ENCODE measurements at regions not wholly inside any gene's neighbourhood (a gene's known extent, or its start where the extent isn't known, plus 50 kb on each side); places are given as distances from the start of the nearest gene placed in this dataset.

GRCh38 chr10:105674448-105674847 lies 1033.4 kb downstream of the SORCS3 start:
- DNase-seq (ENCODE audit: low spot score) (no peak), FAIRE-seq (no peak)

DNA sequence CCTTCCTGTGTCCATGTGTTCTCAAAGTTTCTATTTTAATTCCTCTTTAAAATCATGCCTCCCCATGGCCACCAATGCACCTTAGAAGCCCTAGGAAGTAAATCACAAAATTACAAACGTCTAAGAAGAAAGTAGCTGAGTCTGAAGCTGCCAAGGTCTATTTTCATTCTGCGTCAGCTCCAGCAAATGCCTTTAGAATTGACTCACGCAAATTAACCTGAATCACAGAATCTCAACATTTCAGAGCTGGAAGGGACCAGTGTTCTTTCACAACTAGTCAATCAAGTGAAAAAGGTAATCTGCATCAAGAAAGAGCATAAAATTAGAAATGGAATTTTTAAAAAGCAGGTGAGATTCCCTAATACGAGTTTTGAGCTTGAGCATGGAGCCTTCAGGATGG lies 1017.6 kb downstream of the SORCS3 start:
- FAIRE-seq: no peak
- DNase-seq (ENCODE audit: low spot score): no peak

DNA sequence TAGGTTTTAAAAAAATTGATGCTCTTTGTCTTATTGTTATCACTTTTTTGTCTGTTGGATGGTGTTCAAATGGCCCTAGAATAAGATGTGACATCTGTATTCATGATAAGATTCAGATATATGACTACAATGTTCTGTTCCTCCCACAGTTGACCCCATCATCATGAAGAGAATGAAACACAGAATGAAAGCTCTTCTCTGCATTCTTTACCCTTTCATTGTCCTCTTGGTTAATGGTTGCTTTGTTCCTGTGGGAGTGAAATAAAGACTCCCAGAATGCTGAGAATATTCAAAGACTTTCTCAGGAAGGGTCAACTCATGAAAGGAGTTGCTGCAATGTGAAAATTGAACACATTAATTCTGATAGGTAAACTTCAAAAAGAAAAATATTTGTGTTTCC lies 1015.8 kb downstream of the SORCS3 start:
- DNase-seq (ENCODE audit: low spot score) (no peak), FAIRE-seq (no peak)

GRCh38 chr10:105650306-105650705 lies 1009.2 kb downstream of the SORCS3 start:
- no peak for DNase-seq (ENCODE audit: low spot score)
- no peak for FAIRE-seq

GRCh38 chr10:105647354-105647753 lies 1006.3 kb downstream of the SORCS3 start:
- no peak for FAIRE-seq
- DNase-seq (ENCODE audit: low spot score): no peak

DNA sequence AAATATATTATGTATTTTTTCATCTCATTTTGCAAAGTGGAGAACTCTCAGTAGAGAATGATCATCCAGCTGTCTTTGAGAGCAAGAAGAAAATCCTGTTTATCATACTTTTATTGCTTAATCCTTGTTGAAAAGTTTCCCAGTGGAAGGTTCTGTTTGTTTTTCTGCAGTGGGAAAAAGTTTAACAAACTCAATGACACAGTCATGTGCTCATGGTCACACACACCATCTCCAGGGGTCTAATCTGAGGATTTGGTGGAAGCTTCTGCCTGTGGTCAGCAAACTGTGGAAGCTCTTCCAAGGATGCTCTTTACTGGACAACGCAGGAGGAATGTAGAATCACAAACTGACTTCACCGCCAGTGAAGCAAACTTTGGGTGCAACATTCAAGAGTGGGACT lies 1003.9 kb downstream of the SORCS3 start:
- FAIRE-seq (no peak), DNase-seq (ENCODE audit: low spot score) (no peak)

DNA sequence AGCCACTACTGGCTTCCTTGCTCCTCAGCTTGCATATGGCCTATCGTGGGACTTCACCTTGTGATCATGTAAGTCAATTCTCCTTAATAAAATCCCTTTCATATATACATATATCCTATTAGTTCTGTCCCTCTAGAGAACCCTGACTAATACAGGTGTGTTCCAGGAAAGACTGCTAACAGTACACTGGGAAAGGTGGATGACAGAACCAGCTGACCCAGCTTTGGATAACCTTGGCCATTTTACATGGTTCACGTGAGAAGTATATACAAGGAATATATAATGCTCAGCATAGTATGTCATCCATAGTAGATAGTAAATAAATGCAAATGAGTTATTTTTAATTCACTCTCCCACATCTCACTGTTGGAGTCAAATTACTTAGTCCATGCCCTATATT lies 1003.5 kb downstream of the SORCS3 start:
- FAIRE-seq (no peak), DNase-seq (ENCODE audit: low spot score) (no peak)

DNA sequence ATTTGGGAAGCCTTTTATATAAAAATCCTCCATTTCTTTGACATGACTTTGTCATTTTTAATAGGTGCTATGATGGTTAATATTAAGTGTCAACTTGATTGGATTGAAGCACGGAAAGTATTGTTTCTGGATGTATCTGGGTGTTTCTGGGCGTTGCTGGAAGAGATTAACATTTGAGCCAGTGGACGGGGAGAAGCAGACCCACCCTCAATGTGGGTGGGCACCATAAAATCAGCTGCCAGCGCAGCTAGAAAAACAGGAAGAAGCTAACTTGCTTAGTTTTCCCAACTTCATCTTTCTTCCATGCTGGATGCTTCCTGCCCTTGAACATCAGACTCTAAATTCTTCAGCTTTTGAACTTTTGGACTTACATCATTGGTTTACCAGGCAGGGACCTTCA lies 1003.0 kb downstream of the SORCS3 start:
- DNase-seq (ENCODE audit: low spot score): no peak
- FAIRE-seq: no peak

DNA sequence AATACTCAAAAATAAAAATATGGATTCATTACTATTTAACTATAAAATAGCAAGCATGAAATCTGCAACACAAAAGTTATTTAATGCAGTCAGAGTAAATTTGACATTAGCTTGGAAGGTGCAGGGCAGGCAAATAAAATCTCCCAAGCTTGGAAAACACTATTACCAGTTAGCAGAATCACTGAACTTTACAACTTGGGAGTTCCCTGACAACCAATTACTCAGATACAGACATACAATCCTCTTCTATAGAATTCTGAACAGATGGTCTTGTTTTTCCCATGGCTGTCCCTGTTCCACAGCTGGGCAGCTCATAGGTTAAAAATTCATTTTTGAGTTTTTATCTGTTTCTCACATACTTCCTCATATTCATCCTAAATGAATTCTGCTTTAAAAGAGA lies 1002.6 kb downstream of the SORCS3 start:
- no peak for FAIRE-seq

DNA sequence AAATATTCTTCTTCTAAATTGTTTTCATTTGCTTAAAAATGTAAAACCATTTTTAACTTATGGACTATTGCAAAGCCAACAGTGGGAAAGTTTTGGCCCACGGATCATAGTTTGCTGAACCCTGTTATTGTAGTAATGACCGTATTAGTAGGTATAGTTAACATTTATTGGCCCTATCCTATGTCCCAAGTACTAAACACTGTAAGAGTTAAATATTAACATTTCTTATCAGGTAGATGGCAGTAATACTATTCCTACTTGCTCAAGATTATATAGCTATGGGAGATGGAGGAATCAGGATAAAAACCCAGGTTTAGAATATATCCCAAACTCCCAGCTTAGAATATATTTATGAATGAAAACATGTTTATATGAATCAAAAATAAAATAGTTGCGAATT lies 993.2 kb downstream of the SORCS3 start:
- FAIRE-seq: no peak
- no peak for DNase-seq (ENCODE audit: low spot score)

More for the DNA sequence above, 1002.6 kb downstream of the SORCS3 start:
- no peak for DNase-seq (ENCODE audit: low spot score)

- no peak for DNase-seq (ENCODE audit: low spot score)
Measured at GRCh38 chr10:105615715-105616365, 974.8 kb downstream of the SORCS3 start.

GRCh38 chr10:105611244-105611798 lies 970.2 kb downstream of the SORCS3 start:
- no peak for DNase-seq (ENCODE audit: low spot score)
- FAIRE-seq: no peak

More at GRCh38 chr10:105615715-105616365, 974.8 kb downstream of the SORCS3 start:
- FAIRE-seq: no peak

DNA sequence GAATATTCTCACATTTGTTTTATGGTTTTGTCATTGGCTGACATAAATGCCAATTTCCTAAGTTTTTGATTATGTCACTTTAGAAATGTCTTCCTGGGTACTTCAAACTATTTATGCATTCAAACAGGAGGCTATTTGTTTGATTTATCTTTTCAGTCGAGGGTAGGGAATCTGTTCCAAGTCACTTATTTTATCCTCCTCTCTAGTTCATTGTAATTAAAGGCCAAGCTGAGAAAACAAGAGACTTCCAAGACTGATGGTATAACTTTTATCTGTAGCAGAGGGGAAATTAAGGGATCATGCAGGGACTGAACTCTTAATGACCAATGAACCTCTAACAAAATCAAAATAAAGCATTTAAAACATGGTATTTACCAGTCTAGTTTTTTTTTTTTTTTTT lies 968.4 kb downstream of the SORCS3 start:
- FAIRE-seq (no peak), DNase-seq (ENCODE audit: low spot score) (no peak)

DNA sequence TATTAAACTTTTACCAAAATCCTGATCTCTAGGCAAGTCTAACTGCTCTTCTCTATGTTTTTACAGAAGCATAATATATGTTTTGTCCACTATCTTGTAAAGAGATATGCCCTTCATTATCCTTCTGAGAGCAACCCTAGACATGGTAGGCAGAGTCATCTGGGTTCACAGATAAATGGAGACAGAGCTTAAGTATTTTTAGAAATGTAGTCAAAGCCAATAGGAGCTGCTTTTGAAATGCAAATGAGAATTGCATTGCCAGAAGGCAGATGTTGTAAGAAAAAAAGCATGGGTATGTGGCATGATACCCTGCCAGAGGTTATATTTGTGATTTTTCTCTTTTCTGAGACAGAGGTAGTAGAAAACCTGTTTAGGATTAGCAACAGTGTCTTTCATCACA lies 964.8 kb downstream of the SORCS3 start:
- DNase-seq (ENCODE audit: low spot score): no peak

DNA sequence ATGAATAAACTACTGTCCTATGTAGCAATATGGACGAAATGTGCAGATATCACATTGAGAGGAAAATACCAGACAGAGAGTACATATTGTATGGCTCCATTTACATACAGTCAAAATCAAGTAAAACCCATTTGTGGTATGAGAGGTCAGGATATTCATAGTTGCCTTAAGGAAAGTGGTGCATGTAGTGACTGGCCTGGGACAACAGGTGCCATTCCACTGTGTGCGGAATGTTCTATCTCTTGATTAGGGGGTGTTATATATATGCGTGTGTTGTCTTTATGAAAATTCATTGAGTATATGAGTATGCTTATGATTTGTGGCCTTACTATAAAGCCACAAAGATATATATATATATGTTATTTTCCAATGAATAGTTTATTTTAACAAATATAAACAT lies 964.0 kb downstream of the SORCS3 start:
- DNase-seq (ENCODE audit: low spot score) (no peak), FAIRE-seq (no peak)

More for the DNA sequence above, 964.8 kb downstream of the SORCS3 start:
- no peak for FAIRE-seq

GRCh38 chr10:105598207-105598606 lies 957.1 kb downstream of the SORCS3 start:
- FAIRE-seq (no peak), DNase-seq (ENCODE audit: low spot score) (no peak)

GRCh38 chr10:105597312-105597711 lies 956.2 kb downstream of the SORCS3 start:
- no peak for DNase-seq (ENCODE audit: low spot score)
- no peak for FAIRE-seq

- FAIRE-seq: no peak
- no peak for DNase-seq (ENCODE audit: low spot score)
Measured at GRCh38 chr10:105596749-105597148, 955.7 kb downstream of the SORCS3 start.

GRCh38 chr10:105594296-105594695 lies 953.2 kb downstream of the SORCS3 start:
- FAIRE-seq (no peak), DNase-seq (ENCODE audit: low spot score) (no peak)

DNA sequence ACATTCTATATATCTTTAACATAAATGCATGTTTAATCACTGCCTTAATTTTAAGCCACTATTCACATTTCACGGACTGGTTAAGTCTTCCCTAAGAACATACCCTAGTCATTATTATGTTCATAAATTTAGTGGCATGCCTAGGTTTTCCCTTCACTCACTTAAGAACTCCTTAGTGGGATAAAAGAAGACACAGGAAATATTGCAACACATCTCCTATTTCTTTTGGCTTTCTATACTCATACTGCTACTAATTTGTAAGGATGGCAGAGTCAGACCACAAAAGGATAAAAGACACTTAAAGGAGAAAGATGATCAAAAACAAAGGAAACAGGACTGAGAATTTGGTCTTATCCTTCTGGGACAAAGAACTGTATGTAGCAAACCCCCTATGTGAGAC lies 951.4 kb downstream of the SORCS3 start:
- FAIRE-seq (no peak), DNase-seq (ENCODE audit: low spot score) (no peak)

DNA sequence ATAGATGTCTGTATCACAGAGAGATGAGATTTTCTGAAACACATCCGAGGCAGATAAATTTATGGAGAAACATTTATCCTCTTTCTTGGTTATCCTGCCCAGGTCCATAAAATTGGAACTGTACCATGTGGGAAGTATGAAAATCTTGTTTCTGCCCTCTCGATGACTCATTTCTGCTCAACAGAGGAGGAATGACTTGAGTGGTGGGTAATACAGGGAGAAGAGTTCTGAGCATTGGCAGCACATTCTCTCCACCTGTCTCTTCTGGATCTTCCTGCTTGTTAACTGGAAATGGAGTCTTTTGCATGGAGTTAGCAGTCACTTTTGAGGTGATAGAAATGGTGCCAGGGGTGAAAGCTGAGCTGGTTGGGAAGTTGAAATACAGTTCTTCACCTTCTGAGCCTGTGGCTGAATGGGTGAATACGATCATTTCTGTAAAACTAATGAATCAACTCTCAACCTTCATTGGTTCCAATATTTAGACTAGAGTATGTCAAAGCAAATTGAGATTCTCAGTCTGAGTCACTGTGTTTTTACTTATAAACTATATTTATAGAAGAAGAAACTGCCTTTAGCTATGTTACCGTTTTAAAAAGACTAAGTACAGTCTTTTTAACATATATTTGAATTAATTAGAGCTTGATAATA lies 945.5 kb downstream of the SORCS3 start:
- DNase-seq (ENCODE audit: low spot score) (peak; percentile 36), FAIRE-seq (peak; percentile 84)

- peak; percentile 25 for DNase-seq (ENCODE audit: low spot score)
- FAIRE-seq: no peak
Measured at GRCh38 chr10:105585753-105586152, 944.7 kb downstream of the SORCS3 start.

GRCh38 chr10:105585171-105585570 lies 944.1 kb downstream of the SORCS3 start:
- DNase-seq (ENCODE audit: low spot score) (peak; percentile 10), FAIRE-seq (no peak)

Measured in urothelium cell line (cell line).